IMR-90 (cell line): ENCODE measurements at regions not wholly inside any gene's neighbourhood (a gene's known extent, or its start where the extent isn't known, plus 50 kb on each side); places are given as distances from the start of the nearest gene placed in this dataset.

Source experiments
- ATAC-seq: fragments of 200-7000 bp; cut with Tn5 transposase; 2 replicates; pipeline ENCODE4 v1.9.1; 2020; ENCODE audit warnings: low read depth, mild to moderate bottlenecking, moderate library complexity
- BruUV-seq: library from RNA; stranded (reverse); fragments of 400-500 nt; replicated peaks from 2 replicates; lab custom pipeline; 2021; lab: Mats Ljungman, UMichigan
- CTCF ChIA-PET: fragments of 300-600 bp; formaldehyde crosslinking; extraction: SDS; loops from one replicate; lab custom pipeline; 2021; ENCODE audit warnings: antibody characterized with exemption; lab: Yijun Ruan, JAX
- POLR2A ChIA-PET: fragments of 300-600 bp; sonication (Branson Sonifier 250); formaldehyde crosslinking; loops from one replicate; lab custom pipeline; 2022; ENCODE audit warnings: antibody characterized with exemption; ENCODE audit not compliant: unreplicated experiment; lab: Charles Lee
- DNase-seq: peaks from one replicate; pipeline ENCODE4 v3.0.0; 2013
- H2AFZ ChIP-seq: replicated peaks from 2 replicates; pipeline ENCODE3; 2013; ENCODE audit warnings: low read length, mild to moderate bottlenecking; ENCODE audit not compliant: poor library complexity
- H2AK5ac ChIP-seq: 2 replicates; pipeline ENCODE4 v1.6.1; 2013; ENCODE audit warnings: low read depth, low read length, inconsistent platforms
- H2AK9ac ChIP-seq: replicated peaks from 2 replicates; pipeline ENCODE3; 2013; ENCODE audit warnings: mild to moderate bottlenecking, low read depth, low read length, moderate library complexity; ENCODE audit not compliant: poor library complexity
- H2BK120ac ChIP-seq: 2 replicates; pipeline ENCODE4 v1.6.1; 2013; ENCODE audit warnings: low read depth, low read length, inconsistent platforms
- H2BK15ac ChIP-seq: 3 replicates; pipeline ENCODE4 v1.6.1; 2013; ENCODE audit warnings: low read depth, low read length, inconsistent platforms
- H2BK20ac ChIP-seq: 2 replicates; pipeline ENCODE4 v1.6.1; 2013; ENCODE audit warnings: low read depth, mild to moderate bottlenecking, inconsistent platforms, low read length, moderate library complexity
- H2BK5ac ChIP-seq: 2 replicates; pipeline ENCODE4 v1.6.1; 2013; ENCODE audit warnings: mild to moderate bottlenecking, low read depth, low read length, inconsistent platforms; ENCODE audit not compliant: poor library complexity, severe bottlenecking
- H3K14ac ChIP-seq: replicated peaks from 2 replicates; pipeline ENCODE4 v1.6.1; 2013; ENCODE audit warnings: low read depth, low read length, inconsistent platforms
- H3K18ac ChIP-seq: 2 replicates; pipeline ENCODE4 v1.6.1; 2013; ENCODE audit warnings: low read depth, low read length, control low read depth
- H3K23ac ChIP-seq: 2 replicates; pipeline ENCODE4 v1.6.1; 2013; ENCODE audit warnings: low read depth, low read length, inconsistent platforms
- H3K27ac ChIP-seq: 2 replicates; pipeline ENCODE4 v1.5.1; 2013; ENCODE audit warnings: mild to moderate bottlenecking, control low read depth, low read length; ENCODE audit not compliant: insufficient read depth
- H3K27me3 ChIP-seq: 2 replicates; pipeline ENCODE4 v1.6.1; 2013; ENCODE audit warnings: low read length; ENCODE audit not compliant: control insufficient read depth, insufficient read depth
- H3K36me3 ChIP-seq: 2 replicates; pipeline ENCODE4 v1.6.1; 2013; ENCODE audit warnings: low read length, mixed read lengths; ENCODE audit not compliant: control insufficient read depth, insufficient read depth
- H3K4ac ChIP-seq: 2 replicates; pipeline ENCODE4 v1.6.1; 2013; ENCODE audit warnings: low read depth, low read length, inconsistent platforms
- H3K4me1 ChIP-seq: 2 replicates; pipeline ENCODE4 v1.6.1; 2013; ENCODE audit warnings: low read length, mixed read lengths; ENCODE audit not compliant: control insufficient read depth, insufficient read depth
- H3K4me2 ChIP-seq: 2 replicates; pipeline ENCODE4 v1.6.1; 2013; ENCODE audit warnings: low read depth, mild to moderate bottlenecking, control low read depth, low read length, moderate library complexity
- H3K4me3 ChIP-seq: 2 replicates; pipeline ENCODE4 v1.5.1; 2013; ENCODE audit warnings: low read depth, mild to moderate bottlenecking, control low read depth, low read length, moderate library complexity; ENCODE audit not compliant: insufficient read depth
- H3K56ac ChIP-seq: 2 replicates; pipeline ENCODE4 v1.6.1; 2013; ENCODE audit warnings: low read length, inconsistent platforms; ENCODE audit not compliant: insufficient read depth; ENCODE audit errors: extremely low read depth
- H3K79me1 ChIP-seq, 2 experiments: 2 replicates each; pipeline ENCODE4 v1.6.1; 2013; ENCODE audit warnings: low read length in 2 of 2, inconsistent platforms in 1 of 2, low read depth in 1 of 2
- H3K9ac ChIP-seq: 2 replicates; pipeline ENCODE4 v1.6.1; 2013; ENCODE audit warnings: low read depth, low read length, control low read depth
- H3K9me1 ChIP-seq: 2 replicates; pipeline ENCODE4 v1.6.1; 2013; ENCODE audit warnings: low read length, inconsistent platforms; ENCODE audit not compliant: insufficient read depth
- H3K9me3 ChIP-seq: 2 replicates; pipeline ENCODE4 v1.6.1; 2013; ENCODE audit warnings: low read length; ENCODE audit not compliant: control insufficient read depth, insufficient read depth
- H4K20me1 ChIP-seq: 2 replicates; pipeline ENCODE4 v1.6.1; 2013; ENCODE audit warnings: low read length, inconsistent platforms; ENCODE audit not compliant: insufficient read depth
- H4K5ac ChIP-seq: 2 replicates; pipeline ENCODE4 v1.6.1; 2013; ENCODE audit warnings: mild to moderate bottlenecking, low read depth, low read length, control low read depth
- H4K8ac ChIP-seq, 2 experiments: 2 replicates each; pipeline ENCODE4 v1.6.1; 2013; ENCODE audit warnings: low read depth in 2 of 2, low read length in 2 of 2, control low read depth in 1 of 2, inconsistent platforms in 1 of 2
- H4K91ac ChIP-seq: 2 replicates; pipeline ENCODE4 v1.6.1; 2013; ENCODE audit warnings: low read depth, low read length, inconsistent platforms; ENCODE audit not compliant: insufficient read depth
- BHLHE40 ChIP-seq: fragments of 150-350 bp; IDR thresholded peaks from 2 replicates; pipeline ENCODE4 v1.6.1; 2016; ENCODE audit warnings: mild to moderate bottlenecking, low read depth, low read length
- CHD1 ChIP-seq: IDR thresholded peaks from 2 replicates; pipeline ENCODE4 v1.6.1; 2012; ENCODE audit warnings: low read depth, low read length, improper control_type of control experiment
- CTCF ChIP-seq: conservative IDR thresholded peaks from 2 replicates; pipeline ENCODE4 v1.5.1; 2012; ENCODE audit warnings: mild to moderate bottlenecking, low read depth, low read length, improper control_type of control experiment
- FOS ChIP-seq: fragments of 150-350 bp; IDR thresholded peaks from 2 replicates; pipeline ENCODE4 v1.6.1; 2016; ENCODE audit warnings: low read depth, low read length
- MAFK ChIP-seq: IDR thresholded peaks from 2 replicates; pipeline ENCODE4 v1.6.1; 2012; ENCODE audit warnings: low read depth, low read length, improper control_type of control experiment
- MAZ ChIP-seq: IDR thresholded peaks from 2 replicates; pipeline ENCODE4 v1.6.1; 2012; ENCODE audit warnings: low read depth, mild to moderate bottlenecking, low read length, improper control_type of control experiment, moderate library complexity, borderline replicate concordance
- NFE2L2 ChIP-seq: fragments of 150-350 bp; IDR thresholded peaks from 2 replicates; pipeline ENCODE4 v1.6.1; 2016; ENCODE audit warnings: low read depth, mild to moderate bottlenecking, low read length
- POLR2A ChIP-seq: IDR thresholded peaks from 2 replicates; pipeline ENCODE4 v1.6.1; 2012; ENCODE audit warnings: mild to moderate bottlenecking, low read depth, low read length
- RAD21 ChIP-seq: IDR thresholded peaks from 2 replicates; pipeline ENCODE4 v1.6.1; 2012; ENCODE audit warnings: low read length, improper control_type of control experiment
- RCOR1 ChIP-seq: IDR thresholded peaks from 2 replicates; pipeline ENCODE4 v1.6.1; 2012; ENCODE audit warnings: mild to moderate bottlenecking, low read length, improper control_type of control experiment; ENCODE audit not compliant: insufficient replicate concordance
- RFX5 ChIP-seq: IDR thresholded peaks from 2 replicates; pipeline ENCODE4 v1.8.0; 2012; ENCODE audit warnings: low read depth, mild to moderate bottlenecking, low read length, moderate library complexity
- SMC3 ChIP-seq: fragments of 150-350 bp; IDR thresholded peaks from 2 replicates; pipeline ENCODE4 v1.6.1; 2016; ENCODE audit warnings: low read depth, mild to moderate bottlenecking, antibody characterized with exemption, low read length, moderate library complexity
- USF2 ChIP-seq: fragments of 150-350 bp; IDR thresholded peaks from 2 replicates; pipeline ENCODE4 v1.6.1; 2017; ENCODE audit warnings: mild to moderate bottlenecking, antibody characterized with exemption, low read length, low read depth
- dilution Hi-C: fragments of 300-500 bp; cut with HindIII; formaldehyde crosslinking; loops from one replicate; pipeline ENCODE4 v1.14.3; 2018; ENCODE audit warnings: low sequenced_read_pairs; ENCODE audit not compliant: unreplicated experiment
- in situ Hi-C: fragments of 300-500 bp; cut with MboI; formaldehyde crosslinking; loops from 3 replicates; pipeline ENCODE4 v1.14.3; 2019; ENCODE audit warnings: low sequenced_read_pairs, inconsistent platforms, mixed read lengths
- intact Hi-C: fragments of 100-400 bp; cut with micrococcal nuclease; formaldehyde crosslinking; loops from 2 replicates; pipeline ENCODE4 v1.10.0; 2022
- TF ChIP-seq, protein P1 (sequence below): fragments of 150-350 bp; IDR thresholded peaks from 2 replicates; pipeline ENCODE4 v1.6.1; 2016; ENCODE audit warnings: low read depth, mild to moderate bottlenecking, low read length, moderate library complexity, borderline replicate concordance

GRCh38 chr22:27450448-27450847 is 351.1 kb downstream of the MN1 start:
- no peaks in the 10 kb centered on the region for H3K36me3 ChIP-seq
- in situ Hi-C loops, result no loop called here
- intact Hi-C loops, result no loop called here
- no peak overlapping the region for H2AK9ac ChIP-seq
- 0 out of 2 replicates have a peak, but pooled peaks cover 1% of the 10 kb centered on the region for H3K4me1 ChIP-seq
- no peak overlapping the region for H3K27ac ChIP-seq
- no peak overlapping the region for H3K56ac ChIP-seq
- CTCF ChIA-PET, result no interaction called here
- no peak overlapping the region for H2BK5ac ChIP-seq
- no peak overlapping the region for H2BK20ac ChIP-seq
- no TSS peak for BruUV-seq
- TF ChIP-seq RAD21, result no peak
- TF ChIP-seq RCOR1, result no peak
- TF ChIP-seq NFE2L2, result no peak
- no peak for TF ChIP-seq POLR2A
- no peak for TF ChIP-seq MAFK
- no peak for TF ChIP-seq MAZ
- no peak for TF ChIP-seq RFX5
- no peak for TF ChIP-seq CTCF
- no peak for TF ChIP-seq USF2
- TF ChIP-seq BHLHE40, result no peak
- TF ChIP-seq, protein P1, sequence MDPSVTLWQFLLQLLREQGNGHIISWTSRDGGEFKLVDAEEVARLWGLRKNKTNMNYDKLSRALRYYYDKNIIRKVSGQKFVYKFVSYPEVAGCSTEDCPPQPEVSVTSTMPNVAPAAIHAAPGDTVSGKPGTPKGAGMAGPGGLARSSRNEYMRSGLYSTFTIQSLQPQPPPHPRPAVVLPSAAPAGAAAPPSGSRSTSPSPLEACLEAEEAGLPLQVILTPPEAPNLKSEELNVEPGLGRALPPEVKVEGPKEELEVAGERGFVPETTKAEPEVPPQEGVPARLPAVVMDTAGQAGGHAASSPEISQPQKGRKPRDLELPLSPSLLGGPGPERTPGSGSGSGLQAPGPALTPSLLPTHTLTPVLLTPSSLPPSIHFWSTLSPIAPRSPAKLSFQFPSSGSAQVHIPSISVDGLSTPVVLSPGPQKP, result no peak
- no peak for TF ChIP-seq FOS
- no peak for TF ChIP-seq SMC3
- no peak for TF ChIP-seq CHD1
- H3K4me3 ChIP-seq, result no peak overlapping the region
- no peak overlapping the region for H2BK15ac ChIP-seq
- no peak overlapping the region for H4K8ac ChIP-seq
- peaks cover 5% of the 10 kb centered on the region for H3K9me3 ChIP-seq
- no peak for DNase-seq
- H3K27me3 ChIP-seq, result peaks cover 12% of the 10 kb centered on the region
- H2BK120ac ChIP-seq, result no peak overlapping the region
- no peak overlapping the region for H3K18ac ChIP-seq
- no peak overlapping the region for H3K4me2 ChIP-seq
- H3K9ac ChIP-seq, result no peak overlapping the region
- dilution Hi-C loops, result no loop called here
- no peak overlapping the region for H3K14ac ChIP-seq
- no peaks in the 10 kb centered on the region for H3K79me1 ChIP-seq
- no peak overlapping the region for H2AK5ac ChIP-seq
- POLR2A ChIA-PET, result no interaction called here
- H4K5ac ChIP-seq, result no peak overlapping the region
- H3K23ac ChIP-seq, result no peak overlapping the region
- no peak overlapping the region for H3K4ac ChIP-seq
- no peak overlapping the region for H4K91ac ChIP-seq
- no peaks in the 10 kb centered on the region; the same call in 1 of the 2 replicates for H3K9me1 ChIP-seq
- no peaks in the 10 kb centered on the region for H4K20me1 ChIP-seq
- no peak overlapping the region for H2AFZ ChIP-seq
- ATAC-seq, result no peak
